Gastrocnemius medialis (tissue), 4 donors: ENCODE measurements at regions not wholly inside any gene's neighbourhood (a gene's known extent, or its start where the extent isn't known, plus 50 kb on each side); places are given as distances from the start of the nearest gene placed in this dataset.

Experiments
- ATAC-seq, 2 donors: fragments of 150-250 bp; one replicate each; pipeline ENCODE4 v1.9.1; 2016
- DNase-seq, 2 donors: peaks; one replicate each; pipeline ENCODE4 v3.0.0-alpha.2; 2019
- H3K27ac ChIP-seq, 4 donors: fragments of 200-600 bp; sonication (generic); 1 replicate in 1 of 4; 2 replicates in 3 of 4; pipeline ENCODE4 v1.5.1; 2016 to 2018; ENCODE audit warnings: mild to moderate bottlenecking in 2 of 4, moderate library complexity in 1 of 4
- H3K27me3 ChIP-seq, 3 donors: fragments of 200-600 bp; sonication (generic) in 2 of 3; 1 replicate in 1 of 3; 2 replicates in 2 of 3; pipeline versions ENCODE4 v1.5.1 to v1.6.0; 2016 to 2019; ENCODE audit warnings: mild to moderate bottlenecking in 1 of 3, moderate library complexity in 1 of 3
- H3K36me3 ChIP-seq, 2 donors: fragments of 200-600 bp; sonication (generic) in 1 of 2; one replicate each; pipeline ENCODE4 v1.5.1; 2017 to 2018
- H3K4me1 ChIP-seq, 2 donors: fragments of 200-600 bp; sonication (generic) in 1 of 2; one replicate each; pipeline ENCODE4 v1.5.1; 2016 to 2017; ENCODE audit warnings: mild to moderate bottlenecking in 2 of 2
- H3K4me3 ChIP-seq, 4 donors: fragments of 200-600 bp; sonication (generic) in 3 of 4; 1 replicate in 1 of 4; 2 replicates in 3 of 4; pipeline ENCODE4 v1.5.1; 2016 to 2019; ENCODE audit warnings: mild to moderate bottlenecking in 2 of 4
- H3K9me3 ChIP-seq, 3 donors: fragments of 200-600 bp; sonication (generic) in 2 of 3; 1 replicate in 1 of 3; 2 replicates in 2 of 3; pipeline ENCODE4 v1.5.1; 2016 to 2019
- CTCF ChIP-seq, 5 experiments: fragments of 450-650 bp in 3 of 5; fragments of 200-600 bp in 2 of 5; sonication (generic) in 2 of 5; IDR thresholded peaks in 4 of 5; conservative IDR thresholded peaks in 1 of 5; 1 replicate in 4 of 5; 2 replicates in 1 of 5; pipeline ENCODE4 v1.5.1; 2016 to 2019; ENCODE audit warnings: antibody characterized with exemption in 5 of 5, mild to moderate bottlenecking in 3 of 5, moderate library complexity in 3 of 5
- POLR2A ChIP-seq, 2 donors: fragments of 450-650 bp; IDR thresholded peaks; one replicate each; pipeline ENCODE4 v1.6.1; 2017; ENCODE audit warnings: antibody characterized with exemption in 2 of 2, mild to moderate bottlenecking in 2 of 2, moderate library complexity in 2 of 2
- in situ Hi-C, 4 donors: fragments of 200-750 bp; cut with MboI; loops; one replicate each; pipeline versions ENCODE4 v1.15.0 to v1.8.0; 2017; ENCODE audit warnings: low sequenced_read_pairs in 4 of 4
- intact Hi-C: fragments of 100-400 bp; cut with DNase I; formaldehyde crosslinking; loops from one replicate; pipeline ENCODE4 v1.15.1; 2023; ENCODE audit warnings: low total_unique reads

GRCh38 chr2:81528852-81529480 lies 1224.4 kb upstream of the LRRTM1 start:
- Histone ChIP-seq H3K27ac (no peak overlapping the region), H3K4me1 (no peaks in the 10 kb centered on the region), H3K4me3 (no peak overlapping the region), H3K36me3 (no peaks in the 10 kb centered on the region), H3K9me3 (no peaks in the 10 kb centered on the region), H3K27me3 (no peaks in the 10 kb centered on the region)
- in situ Hi-C loops (no loop called here), intact Hi-C loops (no loop called here)
- no peak for DNase-seq
- TF ChIP-seq POLR2A (IDR thresholded peaks at IDR 0.05): no peak
- no peak for TF ChIP-seq CTCF (IDR thresholded peaks at IDR 0.05 in 4 of 5, conservative IDR thresholded peaks at IDR 0.05 in 1 of 5)
- no peak for ATAC-seq

- in situ Hi-C loops (no loop called here), intact Hi-C loops (no loop called here)
- Histone ChIP-seq H3K4me3 (no peak overlapping the region), H3K27me3 (no peaks in the 10 kb centered on the region), H3K36me3 (no peaks in the 10 kb centered on the region), H3K9me3 (no peaks in the 10 kb centered on the region), H3K27ac (no peak overlapping the region), H3K4me1 (no peaks in the 10 kb centered on the region)
- DNase-seq (no peak), ATAC-seq (no peak)
- TF ChIP-seq CTCF (IDR thresholded peaks at IDR 0.05 in 4 of 5, conservative IDR thresholded peaks at IDR 0.05 in 1 of 5) (no peak), POLR2A (IDR thresholded peaks at IDR 0.05) (no peak)
Observed at GRCh38 chr2:81523344-81523743, 1218.8 kb upstream of the LRRTM1 start.

DNA sequence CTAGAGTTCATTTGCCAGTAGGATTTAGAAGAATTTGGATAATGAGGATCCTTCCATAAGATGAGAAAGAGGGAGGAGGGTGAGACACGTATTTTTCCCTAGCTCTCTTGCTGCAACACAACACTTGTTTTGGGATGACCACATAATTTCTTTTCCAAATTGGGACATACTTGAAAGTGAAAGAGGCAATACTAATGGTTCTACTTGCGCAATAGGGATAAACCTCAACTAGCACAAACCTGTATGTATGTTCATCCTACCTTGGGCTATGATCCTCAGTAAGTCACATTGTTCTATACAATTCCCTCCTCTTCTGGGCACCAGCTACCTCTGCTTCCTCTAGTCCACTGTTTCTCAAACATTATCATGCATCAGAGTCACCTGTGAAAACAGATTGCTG lies 1208.8 kb upstream of the LRRTM1 start:
- H3K27ac ChIP-seq: no peak overlapping the region
- no peaks in the 10 kb centered on the region for H3K4me1 ChIP-seq
- in situ Hi-C loops: no loop called here
- no peaks in the 10 kb centered on the region for H3K27me3 ChIP-seq
- TF ChIP-seq CTCF (IDR thresholded peaks at IDR 0.05 in 4 of 5, conservative IDR thresholded peaks at IDR 0.05 in 1 of 5): no peak
- TF ChIP-seq POLR2A (IDR thresholded peaks at IDR 0.05): no peak
- H3K9me3 ChIP-seq: no peaks in the 10 kb centered on the region
- intact Hi-C loops: no loop called here
- ATAC-seq: no peak
- DNase-seq: no peak
- H3K36me3 ChIP-seq: no peaks in the 10 kb centered on the region
- no peak overlapping the region for H3K4me3 ChIP-seq

DNA sequence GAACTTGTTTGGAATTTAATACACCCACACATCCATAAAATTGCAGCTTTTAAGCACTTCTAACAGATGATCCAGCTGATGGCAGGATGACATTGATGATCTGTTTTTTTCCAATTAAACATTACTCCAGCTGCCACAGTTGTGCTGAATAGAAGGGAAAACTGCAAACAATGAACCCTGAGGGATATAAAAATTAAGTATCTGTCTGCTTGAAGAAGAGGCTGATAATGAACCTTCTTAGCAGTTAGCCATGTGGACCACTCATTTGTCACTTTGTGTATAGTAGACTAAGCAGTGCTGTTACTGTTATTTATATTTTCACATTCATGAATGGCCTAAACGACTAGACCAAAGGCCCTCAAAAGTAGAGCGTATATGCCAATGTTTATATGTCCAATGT lies 1201.0 kb upstream of the LRRTM1 start:
- H3K4me3 ChIP-seq: no peak overlapping the region
- no peaks in the 10 kb centered on the region for H3K27me3 ChIP-seq
- intact Hi-C loops: no loop called here
- DNase-seq (no peak), ATAC-seq (no peak)
- TF ChIP-seq POLR2A (IDR thresholded peaks at IDR 0.05) (no peak), CTCF (IDR thresholded peaks at IDR 0.05 in 4 of 5, conservative IDR thresholded peaks at IDR 0.05 in 1 of 5) (no peak)
- H3K36me3 ChIP-seq: no peaks in the 10 kb centered on the region
- H3K9me3 ChIP-seq: no peaks in the 10 kb centered on the region
- no peak overlapping the region for H3K27ac ChIP-seq
- H3K4me1 ChIP-seq: no peaks in the 10 kb centered on the region
- in situ Hi-C loops: no loop called here

- no peak overlapping the region for H3K27ac ChIP-seq
- no peaks in the 10 kb centered on the region for H3K36me3 ChIP-seq
- H3K9me3 ChIP-seq: no peaks in the 10 kb centered on the region
- in situ Hi-C loops: no loop called here
- no peak for TF ChIP-seq CTCF (IDR thresholded peaks at IDR 0.05 in 4 of 5, conservative IDR thresholded peaks at IDR 0.05 in 1 of 5)
- TF ChIP-seq POLR2A (IDR thresholded peaks at IDR 0.05): no peak
- ATAC-seq (no peak), DNase-seq (no peak)
- intact Hi-C loops: no loop called here
- H3K4me1 ChIP-seq: no peaks in the 10 kb centered on the region
- H3K4me3 ChIP-seq: no peak overlapping the region
- no peaks in the 10 kb centered on the region for H3K27me3 ChIP-seq
Observed at GRCh38 chr2:81495556-81495955, 1191.0 kb upstream of the LRRTM1 start.
